WTC11 (cell line): ENCODE measurements at regions not wholly inside any gene's neighbourhood (a gene's known extent, or its start where the extent isn't known, plus 50 kb on each side); places are given as distances from the start of the nearest gene placed in this dataset.

ENCODE experiments used
- ATAC-seq: fragments of 200-7000 bp; cut with Tn5 transposase; 2 replicates; pipeline ENCODE4 v1.10.0; 2021; ENCODE audit warnings: mild to moderate bottlenecking, moderate library complexity
- CTCF ChIA-PET: fragments of 300-600 bp; sonication (Branson Sonifier 250); formaldehyde crosslinking; loops from one replicate; lab custom pipeline; 2021; ENCODE audit warnings: antibody characterized with exemption; lab: Charles Lee
- POLR2A ChIA-PET: fragments of 350-600 bp; sonication (Branson Sonifier 250); formaldehyde crosslinking; loops from one replicate; lab custom pipeline; 2021; ENCODE audit warnings: antibody characterized with exemption; lab: Charles Lee
- DNase-seq: peaks from one replicate; pipeline ENCODE4 v3.0.0; 2021; ENCODE audit warnings: low spot score
- H3K27ac Mint-ChIP-seq: 2 replicates; pipeline ENCODE4 v1.8.0; 2021; ENCODE audit warnings: mixed read lengths
- H3K27me3 Mint-ChIP-seq: 2 replicates; pipeline ENCODE4 v1.8.0; 2021; ENCODE audit warnings: low read depth, mild to moderate bottlenecking, moderate library complexity, mixed read lengths
- H3K36me3 Mint-ChIP-seq: 2 replicates; pipeline ENCODE4 v1.8.0; 2021; ENCODE audit warnings: mixed read lengths
- H3K4me1 Mint-ChIP-seq: 2 replicates; pipeline ENCODE4 v1.8.0; 2022; ENCODE audit warnings: mixed read lengths
- H3K4me3 Mint-ChIP-seq: 2 replicates; pipeline ENCODE4 v1.8.0; 2021; ENCODE audit warnings: mild to moderate bottlenecking, moderate library complexity, mixed read lengths
- H3K9me3 Mint-ChIP-seq: 2 replicates; pipeline ENCODE4 v1.8.0; 2021; ENCODE audit warnings: mixed read lengths
- GTF2I ChIP-seq: fragments of 250-450 bp; sonication (Bioruptor Pico); conservative IDR thresholded peaks from 2 replicates; pipeline ENCODE4 v1.4.0; 2021; ENCODE audit warnings: mild to moderate bottlenecking
- SMAD4 ChIP-seq: sonication (generic); formaldehyde crosslinking; IDR thresholded peaks from 2 replicates; pipeline ENCODE4 v1.8.0; 2022; ENCODE audit warnings: mild to moderate bottlenecking, missing genetic modification reagents
- TCF7 ChIP-seq: sonication (generic); formaldehyde crosslinking; IDR thresholded peaks from 2 replicates; pipeline ENCODE4 v1.8.0; 2022; ENCODE audit warnings: mild to moderate bottlenecking, low read depth, missing genetic modification reagents, moderate library complexity
- ZNF317 ChIP-seq: sonication (generic); formaldehyde crosslinking; IDR thresholded peaks from 2 replicates; pipeline ENCODE4 v1.8.1; 2023; ENCODE audit warnings: low read depth, mild to moderate bottlenecking, moderate library complexity, missing genetic modification reagents, borderline replicate concordance
- TF ChIP-seq, protein P1 (sequence below): sonication (generic); formaldehyde crosslinking; IDR thresholded peaks from 2 replicates; pipeline ENCODE4 v1.8.0; 2023; ENCODE audit warnings: mild to moderate bottlenecking, missing genetic modification reagents
- TF ChIP-seq, protein P2 (sequence below): fragments of 200-600 bp; IDR thresholded peaks from 2 replicates; pipeline ENCODE4 v1.8.0; 2022; ENCODE audit warnings: antibody characterized with exemption
- TF ChIP-seq, protein P3 (sequence below): sonication (generic); formaldehyde crosslinking; IDR thresholded peaks from 2 replicates; pipeline ENCODE4 v1.8.0; 2022; ENCODE audit warnings: mild to moderate bottlenecking, missing genetic modification reagents
- TF ChIP-seq, protein P4 (sequence below): fragments of 250-450 bp; sonication (Bioruptor Pico); IDR thresholded peaks from 2 replicates; pipeline ENCODE4 v1.9.0; 2021; ENCODE audit warnings: mild to moderate bottlenecking
- TF ChIP-seq, protein P5 (sequence below): sonication (generic); formaldehyde crosslinking; IDR thresholded peaks from 2 replicates; pipeline ENCODE4 v1.8.1; 2023; ENCODE audit warnings: mild to moderate bottlenecking, missing genetic modification reagents

DNA sequence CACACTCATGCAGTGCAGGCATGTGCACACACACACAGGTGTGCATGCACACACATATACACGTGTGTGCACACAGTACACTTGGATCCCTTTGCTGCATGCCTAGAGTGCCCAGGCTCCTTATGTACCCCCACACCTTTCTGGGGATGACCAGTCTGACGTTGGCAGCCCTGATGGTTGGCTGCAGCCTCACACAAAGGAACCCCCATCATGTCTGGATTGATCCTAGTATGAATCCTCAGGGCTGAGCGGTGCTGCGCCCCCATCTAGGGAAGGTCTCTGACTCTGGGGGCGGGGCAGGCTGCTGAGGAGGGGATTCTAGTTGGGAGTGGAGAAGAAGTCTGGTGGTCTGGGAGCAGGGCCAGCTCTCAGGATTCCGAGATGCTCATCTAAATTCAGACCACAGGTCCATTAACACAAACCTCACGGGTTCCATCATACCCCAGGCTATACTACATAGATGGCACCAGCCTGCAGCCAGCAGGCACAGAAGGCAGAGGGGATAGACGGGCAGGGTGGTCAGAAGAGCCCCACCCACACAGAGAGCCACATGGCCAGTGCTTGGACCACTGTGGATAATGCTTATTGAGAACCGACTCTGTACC is 50.5 kb upstream of the OLFM1 start (continued):
- TF ChIP-seq, protein P1, sequence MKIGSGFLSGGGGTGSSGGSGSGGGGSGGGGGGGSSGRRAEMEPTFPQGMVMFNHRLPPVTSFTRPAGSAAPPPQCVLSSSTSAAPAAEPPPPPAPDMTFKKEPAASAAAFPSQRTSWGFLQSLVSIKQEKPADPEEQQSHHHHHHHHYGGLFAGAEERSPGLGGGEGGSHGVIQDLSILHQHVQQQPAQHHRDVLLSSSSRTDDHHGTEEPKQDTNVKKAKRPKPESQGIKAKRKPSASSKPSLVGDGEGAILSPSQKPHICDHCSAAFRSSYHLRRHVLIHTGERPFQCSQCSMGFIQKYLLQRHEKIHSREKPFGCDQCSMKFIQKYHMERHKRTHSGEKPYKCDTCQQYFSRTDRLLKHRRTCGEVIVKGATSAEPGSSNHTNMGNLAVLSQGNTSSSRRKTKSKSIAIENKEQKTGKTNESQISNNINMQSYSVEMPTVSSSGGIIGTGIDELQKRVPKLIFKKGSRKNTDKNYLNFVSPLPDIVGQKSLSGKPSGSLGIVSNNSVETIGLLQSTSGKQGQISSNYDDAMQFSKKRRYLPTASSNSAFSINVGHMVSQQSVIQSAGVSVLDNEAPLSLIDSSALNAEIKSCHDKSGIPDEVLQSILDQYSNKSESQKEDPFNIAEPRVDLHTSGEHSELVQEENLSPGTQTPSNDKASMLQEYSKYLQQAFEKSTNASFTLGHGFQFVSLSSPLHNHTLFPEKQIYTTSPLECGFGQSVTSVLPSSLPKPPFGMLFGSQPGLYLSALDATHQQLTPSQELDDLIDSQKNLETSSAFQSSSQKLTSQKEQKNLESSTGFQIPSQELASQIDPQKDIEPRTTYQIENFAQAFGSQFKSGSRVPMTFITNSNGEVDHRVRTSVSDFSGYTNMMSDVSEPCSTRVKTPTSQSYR (CRISPR knock-in tag): no peak
- TF ChIP-seq, protein P2, sequence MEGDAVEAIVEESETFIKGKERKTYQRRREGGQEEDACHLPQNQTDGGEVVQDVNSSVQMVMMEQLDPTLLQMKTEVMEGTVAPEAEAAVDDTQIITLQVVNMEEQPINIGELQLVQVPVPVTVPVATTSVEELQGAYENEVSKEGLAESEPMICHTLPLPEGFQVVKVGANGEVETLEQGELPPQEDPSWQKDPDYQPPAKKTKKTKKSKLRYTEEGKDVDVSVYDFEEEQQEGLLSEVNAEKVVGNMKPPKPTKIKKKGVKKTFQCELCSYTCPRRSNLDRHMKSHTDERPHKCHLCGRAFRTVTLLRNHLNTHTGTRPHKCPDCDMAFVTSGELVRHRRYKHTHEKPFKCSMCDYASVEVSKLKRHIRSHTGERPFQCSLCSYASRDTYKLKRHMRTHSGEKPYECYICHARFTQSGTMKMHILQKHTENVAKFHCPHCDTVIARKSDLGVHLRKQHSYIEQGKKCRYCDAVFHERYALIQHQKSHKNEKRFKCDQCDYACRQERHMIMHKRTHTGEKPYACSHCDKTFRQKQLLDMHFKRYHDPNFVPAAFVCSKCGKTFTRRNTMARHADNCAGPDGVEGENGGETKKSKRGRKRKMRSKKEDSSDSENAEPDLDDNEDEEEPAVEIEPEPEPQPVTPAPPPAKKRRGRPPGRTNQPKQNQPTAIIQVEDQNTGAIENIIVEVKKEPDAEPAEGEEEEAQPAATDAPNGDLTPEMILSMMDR: no peak
- no peak for TF ChIP-seq GTF2I (CRISPR knock-in tag)

DNA sequence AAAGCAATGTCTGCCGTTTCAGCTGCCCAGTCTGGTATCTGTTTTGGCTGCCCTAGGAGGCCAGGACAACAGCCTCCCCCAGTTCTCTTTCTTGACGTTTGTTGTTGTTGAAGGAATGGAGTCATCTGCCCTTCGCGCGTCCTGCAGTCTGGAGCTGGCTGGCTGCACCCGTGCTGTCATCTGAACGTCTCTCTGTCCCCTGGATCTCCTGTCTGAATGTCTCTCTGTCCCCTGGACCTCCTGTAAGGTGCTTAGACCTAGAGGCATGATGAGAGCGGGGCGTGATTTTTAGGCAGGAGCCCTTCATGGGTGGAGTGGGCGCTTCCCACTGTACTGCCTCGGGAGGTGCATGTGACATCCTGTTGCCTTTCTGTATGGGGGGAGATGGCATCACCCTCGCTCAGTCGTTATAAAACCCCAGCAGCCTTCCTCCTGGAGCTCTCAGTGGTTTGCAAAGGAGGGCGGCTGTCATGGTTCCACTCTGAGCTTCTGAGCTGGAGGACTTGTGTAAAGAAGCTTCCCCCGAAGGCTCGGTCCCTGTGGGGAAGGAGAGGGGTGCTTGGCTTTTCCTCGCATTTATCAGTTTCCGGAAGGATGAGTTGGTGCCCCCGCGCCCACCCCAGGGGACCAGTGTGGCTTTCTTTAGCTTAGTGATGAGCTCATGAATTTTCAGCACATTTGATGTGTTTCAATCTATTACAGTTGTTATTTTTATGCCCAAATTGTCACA is 49.8 kb upstream of the OLFM1 start:
- ChIA-PET CTCF (no interaction called here), POLR2A (no interaction called here)
- no peak for TF ChIP-seq ZNF317
- TF ChIP-seq, protein P3, sequence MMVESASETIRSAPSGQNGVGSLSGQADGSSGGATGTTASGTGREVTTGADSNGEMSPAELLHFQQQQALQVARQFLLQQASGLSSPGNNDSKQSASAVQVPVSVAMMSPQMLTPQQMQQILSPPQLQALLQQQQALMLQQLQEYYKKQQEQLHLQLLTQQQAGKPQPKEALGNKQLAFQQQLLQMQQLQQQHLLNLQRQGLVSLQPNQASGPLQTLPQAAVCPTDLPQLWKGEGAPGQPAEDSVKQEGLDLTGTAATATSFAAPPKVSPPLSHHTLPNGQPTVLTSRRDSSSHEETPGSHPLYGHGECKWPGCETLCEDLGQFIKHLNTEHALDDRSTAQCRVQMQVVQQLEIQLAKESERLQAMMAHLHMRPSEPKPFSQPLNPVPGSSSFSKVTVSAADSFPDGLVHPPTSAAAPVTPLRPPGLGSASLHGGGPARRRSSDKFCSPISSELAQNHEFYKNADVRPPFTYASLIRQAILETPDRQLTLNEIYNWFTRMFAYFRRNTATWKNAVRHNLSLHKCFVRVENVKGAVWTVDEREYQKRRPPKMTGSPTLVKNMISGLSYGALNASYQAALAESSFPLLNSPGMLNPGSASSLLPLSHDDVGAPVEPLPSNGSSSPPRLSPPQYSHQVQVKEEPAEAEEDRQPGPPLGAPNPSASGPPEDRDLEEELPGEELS (CRISPR knock-in tag): no peak
- TF ChIP-seq, protein P4, sequence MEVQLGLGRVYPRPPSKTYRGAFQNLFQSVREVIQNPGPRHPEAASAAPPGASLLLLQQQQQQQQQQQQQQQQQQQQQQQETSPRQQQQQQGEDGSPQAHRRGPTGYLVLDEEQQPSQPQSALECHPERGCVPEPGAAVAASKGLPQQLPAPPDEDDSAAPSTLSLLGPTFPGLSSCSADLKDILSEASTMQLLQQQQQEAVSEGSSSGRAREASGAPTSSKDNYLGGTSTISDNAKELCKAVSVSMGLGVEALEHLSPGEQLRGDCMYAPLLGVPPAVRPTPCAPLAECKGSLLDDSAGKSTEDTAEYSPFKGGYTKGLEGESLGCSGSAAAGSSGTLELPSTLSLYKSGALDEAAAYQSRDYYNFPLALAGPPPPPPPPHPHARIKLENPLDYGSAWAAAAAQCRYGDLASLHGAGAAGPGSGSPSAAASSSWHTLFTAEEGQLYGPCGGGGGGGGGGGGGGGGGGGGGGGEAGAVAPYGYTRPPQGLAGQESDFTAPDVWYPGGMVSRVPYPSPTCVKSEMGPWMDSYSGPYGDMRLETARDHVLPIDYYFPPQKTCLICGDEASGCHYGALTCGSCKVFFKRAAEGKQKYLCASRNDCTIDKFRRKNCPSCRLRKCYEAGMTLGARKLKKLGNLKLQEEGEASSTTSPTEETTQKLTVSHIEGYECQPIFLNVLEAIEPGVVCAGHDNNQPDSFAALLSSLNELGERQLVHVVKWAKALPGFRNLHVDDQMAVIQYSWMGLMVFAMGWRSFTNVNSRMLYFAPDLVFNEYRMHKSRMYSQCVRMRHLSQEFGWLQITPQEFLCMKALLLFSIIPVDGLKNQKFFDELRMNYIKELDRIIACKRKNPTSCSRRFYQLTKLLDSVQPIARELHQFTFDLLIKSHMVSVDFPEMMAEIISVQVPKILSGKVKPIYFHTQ (CRISPR knock-in tag): no peak
- TF ChIP-seq, protein P5, sequence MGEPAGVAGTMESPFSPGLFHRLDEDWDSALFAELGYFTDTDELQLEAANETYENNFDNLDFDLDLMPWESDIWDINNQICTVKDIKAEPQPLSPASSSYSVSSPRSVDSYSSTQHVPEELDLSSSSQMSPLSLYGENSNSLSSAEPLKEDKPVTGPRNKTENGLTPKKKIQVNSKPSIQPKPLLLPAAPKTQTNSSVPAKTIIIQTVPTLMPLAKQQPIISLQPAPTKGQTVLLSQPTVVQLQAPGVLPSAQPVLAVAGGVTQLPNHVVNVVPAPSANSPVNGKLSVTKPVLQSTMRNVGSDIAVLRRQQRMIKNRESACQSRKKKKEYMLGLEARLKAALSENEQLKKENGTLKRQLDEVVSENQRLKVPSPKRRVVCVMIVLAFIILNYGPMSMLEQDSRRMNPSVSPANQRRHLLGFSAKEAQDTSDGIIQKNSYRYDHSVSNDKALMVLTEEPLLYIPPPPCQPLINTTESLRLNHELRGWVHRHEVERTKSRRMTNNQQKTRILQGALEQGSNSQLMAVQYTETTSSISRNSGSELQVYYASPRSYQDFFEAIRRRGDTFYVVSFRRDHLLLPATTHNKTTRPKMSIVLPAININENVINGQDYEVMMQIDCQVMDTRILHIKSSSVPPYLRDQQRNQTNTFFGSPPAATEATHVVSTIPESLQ (CRISPR knock-in tag): no peak
- TF ChIP-seq SMAD4: no peak
- TF ChIP-seq TCF7 (CRISPR knock-in tag): no peak

More for the DNA sequence above, 49.8 kb upstream of the OLFM1 start:
- DNase-seq: no peak
- ATAC-seq: no peak
- Mint-ChIP-seq H3K4me1 (no peaks in the 10 kb centered on the region; the same call in 1 of the 2 replicates), H3K27ac (no peak overlapping the region), H3K9me3 (no peaks in the 10 kb centered on the region), H3K27me3 (no peaks in the 10 kb centered on the region), H3K4me3 (no peak overlapping the region), H3K36me3 (no peaks in the 10 kb centered on the region)
